ENCODE measurements at regions not wholly inside any gene's neighbourhood (a gene's known extent, or its start where the extent isn't known, plus 50 kb on each side); places are given as distances from the start of the nearest gene placed in this dataset.
A peak's percentile ranks its signal among the peaks of the same experiment; 100 is the strongest.

- H3K4me3 ChIP-seq: no peak overlapping the region
- H3K27ac ChIP-seq: peak overlapping the region; percentile 68 to 69
- H3K9me3 ChIP-seq: no peaks in the 10 kb centered on the region
- no peaks in the 10 kb centered on the region for H3K36me3 ChIP-seq
- DNase-seq (ENCODE audit: low spot score): no peak
- intact Hi-C loops (cut with DNase I): loop anchor here (2.0 to 5.0 kb wide), 2 partner anchors 37 to 89 kb away; partner anchors contain the start of gene ATL2
- 78% methylated on average over 4 of the region's 4 CpGs for WGBS
- H3K4me1 ChIP-seq (replicated peaks): no peaks in the 10 kb centered on the region
- no peaks in the 10 kb centered on the region for H3K27me3 ChIP-seq (replicated peaks; ENCODE audit: insufficient read depth)
- TF ChIP-seq POLR2A (IDR thresholded peaks at IDR 0.05): no peak
- TF ChIP-seq POLR2AphosphoS5 (IDR thresholded peaks at IDR 0.05): no peak
- TF ChIP-seq CTCF (IDR thresholded peaks at IDR 0.05): peak in 2 of 4 experiments; percentile 35 to 47
Observed at GRCh38 chr2:38465789-38466127, 88.7 kb upstream of the ATL2 start.

GRCh38 chr2:38464971-38465788 is 88.1 kb upstream of the ATL2 start:
- no peaks in the 10 kb centered on the region for H3K27me3 ChIP-seq (replicated peaks; ENCODE audit: insufficient read depth)
- intact Hi-C loops (cut with DNase I): loop anchor here (5.0 kb wide), 1 partner anchor 37 kb away; no protein-coding TSS in a partner anchor
- H3K36me3 ChIP-seq: no peaks in the 10 kb centered on the region
- H3K9me3 ChIP-seq: no peaks in the 10 kb centered on the region
- 87% methylated on average over 9 of the region's 9 CpGs for WGBS
- TF ChIP-seq CTCF (IDR thresholded peaks at IDR 0.05) (no peak), POLR2A (IDR thresholded peaks at IDR 0.05) (no peak), POLR2AphosphoS5 (IDR thresholded peaks at IDR 0.05) (no peak)
- DNase-seq (ENCODE audit: low spot score): no peak
- peak overlapping the region; percentile 68 to 69 for H3K27ac ChIP-seq
- H3K4me3 ChIP-seq: no peak overlapping the region
- no peaks in the 10 kb centered on the region for H3K4me1 ChIP-seq (replicated peaks)

DNA sequence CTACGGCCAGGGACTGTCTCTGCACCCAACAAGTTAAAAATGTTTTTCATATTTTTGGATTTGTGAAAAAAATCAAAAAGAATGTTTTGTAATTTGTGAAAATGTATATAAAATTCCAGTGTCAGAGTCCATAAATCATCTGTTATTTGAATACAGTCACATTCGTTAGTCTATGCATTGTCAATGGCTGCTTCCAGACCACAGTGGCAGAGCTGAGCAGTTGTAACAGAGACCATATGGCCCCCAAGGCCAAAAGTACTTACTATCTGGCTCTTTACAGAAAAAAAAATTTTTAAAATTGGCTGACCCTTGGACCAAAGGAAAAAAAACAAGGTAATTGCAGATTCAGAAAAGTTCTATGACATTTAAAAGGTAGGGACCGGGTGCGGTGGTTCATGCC is 86.7 kb upstream of the ATL2 start:
- no peaks in the 10 kb centered on the region for H3K9me3 ChIP-seq
- intact Hi-C loops (cut with DNase I): no loop called here
- H3K4me1 ChIP-seq (replicated peaks): no peaks in the 10 kb centered on the region
- H3K36me3 ChIP-seq: no peaks in the 10 kb centered on the region
- 89% methylated on average over 4 of the region's 4 CpGs for whole genome bisulfite sequencing
- DNase-seq (ENCODE audit: low spot score): no peak
- TF ChIP-seq POLR2AphosphoS5 (IDR thresholded peaks at IDR 0.05): no peak
- TF ChIP-seq POLR2A (IDR thresholded peaks at IDR 0.05): no peak
- TF ChIP-seq CTCF (IDR thresholded peaks at IDR 0.05): no peak
- no peak overlapping the region for H3K27ac ChIP-seq
- no peak overlapping the region for H3K4me3 ChIP-seq
- no peaks in the 10 kb centered on the region for H3K27me3 ChIP-seq (replicated peaks; ENCODE audit: insufficient read depth)

DNA sequence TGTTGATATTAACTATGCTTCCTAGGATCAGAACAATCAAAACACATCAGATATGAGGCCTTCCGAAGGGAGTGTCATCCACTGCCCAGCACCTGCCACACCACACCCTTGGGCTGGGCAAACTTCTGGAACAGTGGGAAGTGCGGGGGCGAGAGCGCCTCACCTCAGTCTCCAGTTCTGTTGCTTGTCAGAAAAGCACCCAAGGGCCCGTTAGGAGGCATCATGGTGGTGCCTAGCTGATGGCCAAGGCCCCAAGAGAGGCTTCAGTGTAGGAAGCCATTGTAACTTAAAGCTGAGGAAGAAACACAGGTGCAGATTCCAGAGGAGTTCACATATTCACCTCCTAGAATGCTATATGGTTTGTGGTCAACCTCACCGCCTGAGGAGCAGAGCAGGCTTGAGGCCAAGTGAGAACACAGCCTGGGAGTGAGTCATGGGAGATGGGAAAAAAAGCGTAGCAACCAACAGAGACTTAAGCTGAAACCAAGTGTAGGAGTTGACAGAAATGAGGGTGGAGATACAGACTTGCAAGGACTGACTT is 85.1 kb upstream of the ATL2 start:
- no peak for TF ChIP-seq CTCF (IDR thresholded peaks at IDR 0.05)
- TF ChIP-seq POLR2AphosphoS5 (IDR thresholded peaks at IDR 0.05): peak; percentile 53
- Histone ChIP-seq H3K4me3 (no peak overlapping the region), H3K27ac (peak overlapping the region; percentile 9 to 33), H3K36me3 (no peaks in the 10 kb centered on the region), H3K9me3 (no peaks in the 10 kb centered on the region), H3K27me3 (replicated peaks; ENCODE audit: insufficient read depth) (no peaks in the 10 kb centered on the region), H3K4me1 (replicated peaks) (no peaks in the 10 kb centered on the region)
- peak; percentile 42 for DNase-seq (ENCODE audit: low spot score)
- intact Hi-C loops (cut with DNase I): no loop called here
- 69% methylated on average over 7 of the region's 7 CpGs for WGBS

GRCh38 chr2:38461470-38461869 is 84.4 kb upstream of the ATL2 start:
- 67% methylated on average over 1 of the region's 1 CpG for WGBS
- Histone ChIP-seq H3K27ac (no peak overlapping the region), H3K36me3 (no peaks in the 10 kb centered on the region), H3K4me3 (no peak overlapping the region), H3K9me3 (no peaks in the 10 kb centered on the region), H3K27me3 (replicated peaks; ENCODE audit: insufficient read depth) (no peaks in the 10 kb centered on the region), H3K4me1 (replicated peaks) (no peaks in the 10 kb centered on the region)
- intact Hi-C loops (cut with DNase I): no loop called here
- TF ChIP-seq POLR2A (IDR thresholded peaks at IDR 0.05) (no peak), CTCF (IDR thresholded peaks at IDR 0.05) (no peak), POLR2AphosphoS5 (IDR thresholded peaks at IDR 0.05) (no peak)
- no peak for DNase-seq (ENCODE audit: low spot score)

Data from prostate gland (tissue), 2 donors.